ENCODE measurements at regions not wholly inside any gene's neighbourhood (a gene's known extent, or its start where the extent isn't known, plus 50 kb on each side); places are given as distances from the start of the nearest gene placed in this dataset.

- H3K9ac ChIP-seq (ENCODE audit: low read depth in 2 of 2, low read length in 2 of 2) = no peak overlapping the region
- no peak overlapping the region for H3K4me3 ChIP-seq
- no peaks in the 10 kb centered on the region for H3K4me1 ChIP-seq
- no peak for TF ChIP-seq CTCF (IDR thresholded peaks at IDR 0.05)
- no peak for DNase-seq
- H3K36me3 ChIP-seq = no peaks in the 10 kb centered on the region
- no peaks in the 10 kb centered on the region for H3K9me3 ChIP-seq
- H3K27ac ChIP-seq = no peak overlapping the region
- no peaks in the 10 kb centered on the region for H3K27me3 ChIP-seq
- intact Hi-C loops (cut with DNase I) = no loop called here
Observed at GRCh38 chr13:63163903-63164302, 1748.3 kb upstream of the PCDH20 start.

- DNase-seq = no peak
- Histone ChIP-seq H3K36me3 (no peaks in the 10 kb centered on the region), H3K4me3 (no peak overlapping the region), H3K9ac (ENCODE audit: low read depth in 2 of 2, low read length in 2 of 2) (no peak overlapping the region), H3K27me3 (no peaks in the 10 kb centered on the region), H3K4me1 (no peaks in the 10 kb centered on the region), H3K27ac (no peak overlapping the region), H3K9me3 (no peaks in the 10 kb centered on the region)
- intact Hi-C loops (cut with DNase I) = no loop called here
- TF ChIP-seq CTCF (IDR thresholded peaks at IDR 0.05) = no peak
Observed at GRCh38 chr13:63161219-63161618, 1745.6 kb upstream of the PCDH20 start.

DNA sequence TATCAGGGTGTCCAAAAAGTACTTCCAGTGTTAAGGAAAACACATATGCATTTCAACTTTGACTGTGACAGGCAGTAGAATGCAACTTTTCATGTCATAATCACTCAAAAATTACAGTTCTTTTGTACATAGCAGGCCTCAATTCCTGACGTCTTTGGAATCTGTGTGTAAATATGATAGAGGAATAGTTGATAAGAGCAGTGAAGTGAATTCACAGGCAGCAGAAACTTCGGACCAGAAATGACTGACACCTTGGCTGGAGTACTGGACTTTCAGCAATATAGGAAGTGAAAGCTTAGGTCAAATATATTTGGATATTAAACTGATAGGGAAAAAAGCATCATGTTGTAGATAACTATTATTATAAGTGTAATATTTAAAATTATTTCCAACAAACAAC, 1741.2 kb upstream of the PCDH20 start:
- Histone ChIP-seq H3K9ac (ENCODE audit: low read depth in 2 of 2, low read length in 2 of 2) (no peak overlapping the region), H3K36me3 (no peaks in the 10 kb centered on the region), H3K9me3 (no peaks in the 10 kb centered on the region), H3K4me3 (no peak overlapping the region), H3K4me1 (no peaks in the 10 kb centered on the region), H3K27ac (no peak overlapping the region), H3K27me3 (no peaks in the 10 kb centered on the region)
- no peak for TF ChIP-seq CTCF (IDR thresholded peaks at IDR 0.05)
- intact Hi-C loops (cut with DNase I) = no loop called here
- no peak for DNase-seq

DNA sequence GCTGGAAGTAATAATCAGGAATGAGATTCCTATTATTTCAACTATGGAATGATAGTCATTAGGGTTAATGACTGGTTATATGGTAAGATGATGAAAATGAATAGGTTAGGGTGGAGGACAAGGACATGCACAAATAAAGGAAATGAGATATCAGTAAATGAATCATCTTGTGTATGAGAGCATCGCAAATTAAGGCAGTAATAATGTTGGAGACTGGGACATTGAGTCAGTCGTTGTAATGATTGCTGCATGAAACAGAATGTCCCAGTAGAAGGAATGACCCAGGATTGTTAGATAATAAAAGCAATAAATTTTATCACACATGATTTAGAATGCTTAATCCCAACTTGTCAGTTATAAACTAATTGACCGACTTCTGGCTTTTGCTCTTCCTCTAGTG, 1733.7 kb upstream of the PCDH20 start:
- Histone ChIP-seq H3K9me3 (no peaks in the 10 kb centered on the region), H3K4me1 (no peaks in the 10 kb centered on the region), H3K4me3 (no peak overlapping the region), H3K9ac (ENCODE audit: low read depth in 2 of 2, low read length in 2 of 2) (no peak overlapping the region), H3K36me3 (no peaks in the 10 kb centered on the region), H3K27ac (no peak overlapping the region), H3K27me3 (no peaks in the 10 kb centered on the region)
- TF ChIP-seq CTCF (IDR thresholded peaks at IDR 0.05) = no peak
- DNase-seq = no peak
- intact Hi-C loops (cut with DNase I) = no loop called here

DNA sequence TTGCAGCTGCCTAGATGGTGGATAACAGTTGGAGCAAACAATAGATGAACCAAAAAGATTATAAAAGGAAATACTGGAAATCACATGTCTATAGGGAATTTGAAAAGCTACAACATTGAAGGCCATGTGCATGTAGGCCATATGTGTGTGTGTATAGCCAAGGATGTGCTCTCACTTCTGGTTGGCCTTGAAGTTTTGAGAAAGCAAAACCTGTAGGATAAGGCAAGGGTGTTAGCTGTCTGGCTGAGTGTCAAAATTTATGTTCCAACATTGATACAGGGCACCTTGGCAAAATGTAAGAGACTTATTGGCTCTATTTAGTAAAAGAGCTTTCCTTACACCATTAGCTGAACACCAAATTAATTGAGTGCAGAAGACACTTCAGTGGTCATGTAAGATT, 1723.6 kb upstream of the PCDH20 start:
- DNase-seq = no peak
- no peaks in the 10 kb centered on the region for H3K27me3 ChIP-seq
- no peaks in the 10 kb centered on the region for H3K4me1 ChIP-seq
- intact Hi-C loops (cut with DNase I) = no loop called here
- no peak overlapping the region for H3K9ac ChIP-seq (ENCODE audit: low read depth in 2 of 2, low read length in 2 of 2)
- no peak overlapping the region for H3K4me3 ChIP-seq
- H3K9me3 ChIP-seq = no peaks in the 10 kb centered on the region
- no peak overlapping the region for H3K27ac ChIP-seq
- H3K36me3 ChIP-seq = no peaks in the 10 kb centered on the region
- no peak for TF ChIP-seq CTCF (IDR thresholded peaks at IDR 0.05)

- no peak overlapping the region for H3K27ac ChIP-seq
- intact Hi-C loops (cut with DNase I) = no loop called here
- no peaks in the 10 kb centered on the region for H3K27me3 ChIP-seq
- no peak for DNase-seq
- no peak overlapping the region for H3K9ac ChIP-seq (ENCODE audit: low read depth in 2 of 2, low read length in 2 of 2)
- no peak for TF ChIP-seq CTCF (IDR thresholded peaks at IDR 0.05)
- no peak overlapping the region for H3K4me3 ChIP-seq
- no peaks in the 10 kb centered on the region for H3K4me1 ChIP-seq
- H3K36me3 ChIP-seq = no peaks in the 10 kb centered on the region
- no peaks in the 10 kb centered on the region for H3K9me3 ChIP-seq
Observed at GRCh38 chr13:63129995-63130394, 1714.3 kb upstream of the PCDH20 start.

All from colonic mucosa (tissue), 4 donors.